Right lobe of liver (tissue), 6 donors: ENCODE measurements at regions not wholly inside any gene's neighbourhood (a gene's known extent, or its start where the extent isn't known, plus 50 kb on each side); places are given as distances from the start of the nearest gene placed in this dataset.

Experiments
- ATAC-seq, 4 donors: fragments of 200-7000 bp; cut with Tn5 transposase; one replicate each; pipeline ENCODE4 v1.9.1; 2020; ENCODE audit warnings: mild to moderate bottlenecking in 4 of 4, moderate library complexity in 4 of 4
- DNase-seq, 3 donors: peaks; one replicate each; pipeline ENCODE4 v3.0.0-alpha.2; 2020
- H3K27ac ChIP-seq, 3 donors: fragments of 200-600 bp; one replicate each; pipeline ENCODE4 v1.8.0; 2022
- H3K27me3 ChIP-seq, 2 donors: fragments of 200-600 bp; one replicate each; pipeline ENCODE4 v1.8.0; 2022
- H3K36me3 ChIP-seq, 4 donors: fragments of 200-600 bp; sonication (generic) in 1 of 4; one replicate each; pipeline versions ENCODE4 v1.5.1 to v1.8.0; 2017 to 2022; ENCODE audit warnings: control low read depth in 1 of 4
- H3K4me1 ChIP-seq, 4 donors: fragments of 200-600 bp; sonication (generic) in 1 of 4; one replicate each; pipeline versions ENCODE4 v1.5.1 to v1.8.0; 2017 to 2022; ENCODE audit warnings: control low read depth in 1 of 4
- H3K4me3 ChIP-seq, 3 donors: fragments of 200-600 bp; one replicate each; pipeline ENCODE4 v1.8.0; 2022
- H3K9me3 ChIP-seq, 4 donors: fragments of 200-600 bp; sonication (generic) in 1 of 4; one replicate each; pipeline versions ENCODE4 v1.5.1 to v1.8.0; 2017 to 2022; ENCODE audit warnings: control low read depth in 1 of 4
- POLR2A ChIP-seq: fragments of 450-650 bp; IDR thresholded peaks from one replicate; pipeline ENCODE4 v1.6.1; 2017; ENCODE audit warnings: antibody characterized with exemption, mild to moderate bottlenecking
- WGBS: methylation state at CpG from one replicate; pipeline ENCODE4 v1.1.6; 2018; ENCODE audit warnings: low coverage, low lambda C conversion rate; ENCODE audit not compliant: insufficient coverage; ENCODE audit errors: missing lambda C conversion rate; 5-methylcytosine and 5-hydroxymethylcytosine counted together
- intact Hi-C, 2 donors: fragments of 100-400 bp; cut with DNase I; formaldehyde crosslinking; loops; one replicate each; pipeline versions ENCODE4 v1.11.2 to v1.14.1; 2022
- TF ChIP-seq, protein P1 (sequence below), 4 donors: fragments of 200-600 bp in 3 of 4; fragments of 450-650 bp in 1 of 4; IDR thresholded peaks; one replicate each; pipeline versions ENCODE4 v1.5.1 to v1.8.0; 2016 to 2022; ENCODE audit warnings: antibody characterized with exemption in 4 of 4, mild to moderate bottlenecking in 2 of 4
- donor health status: DM: no; HTN: yes; CAD: no.
- donor health status: DM: no; HTN: no; CAD: no.
- donor health status: DM: no; HTN: no; CAD: no.
- donor health status: DM: no; HTN: yes; CAD: no.
- donor health status: DM: no; HTN: yes; CAD: no.

DNA sequence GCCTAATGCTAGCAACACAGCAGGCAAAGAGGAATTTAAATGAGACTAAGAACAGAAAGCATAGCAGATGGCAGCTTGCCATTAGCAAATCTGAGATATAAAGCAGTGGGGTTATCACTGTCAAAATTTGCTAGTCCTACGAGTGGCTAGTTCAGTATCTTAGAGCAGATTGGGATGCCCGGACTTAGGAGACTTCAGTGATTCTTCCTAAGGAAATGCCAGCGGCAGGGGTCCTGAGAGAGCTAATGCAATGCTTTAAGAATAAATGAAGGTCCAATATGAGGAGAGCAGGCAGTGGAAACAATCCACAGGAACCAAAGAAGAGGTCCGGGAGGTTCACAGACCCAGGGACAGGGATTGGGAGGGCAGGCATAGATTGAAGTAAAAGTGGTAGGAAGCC lies 169.3 kb upstream of the NPSR1 start:
- no peak for DNase-seq
- Histone ChIP-seq H3K27ac (no peak overlapping the region), H3K9me3 (no peaks in the 10 kb centered on the region), H3K27me3 (no peaks in the 10 kb centered on the region), H3K36me3 (no peaks in the 10 kb centered on the region), H3K4me1 (no peaks in the 10 kb centered on the region), H3K4me3 (no peak overlapping the region)
- 85% methylated on average over 4 of the region's 4 CpGs for WGBS
- intact Hi-C loops = no loop called here
- no peak for ATAC-seq
- TF ChIP-seq, protein P1, sequence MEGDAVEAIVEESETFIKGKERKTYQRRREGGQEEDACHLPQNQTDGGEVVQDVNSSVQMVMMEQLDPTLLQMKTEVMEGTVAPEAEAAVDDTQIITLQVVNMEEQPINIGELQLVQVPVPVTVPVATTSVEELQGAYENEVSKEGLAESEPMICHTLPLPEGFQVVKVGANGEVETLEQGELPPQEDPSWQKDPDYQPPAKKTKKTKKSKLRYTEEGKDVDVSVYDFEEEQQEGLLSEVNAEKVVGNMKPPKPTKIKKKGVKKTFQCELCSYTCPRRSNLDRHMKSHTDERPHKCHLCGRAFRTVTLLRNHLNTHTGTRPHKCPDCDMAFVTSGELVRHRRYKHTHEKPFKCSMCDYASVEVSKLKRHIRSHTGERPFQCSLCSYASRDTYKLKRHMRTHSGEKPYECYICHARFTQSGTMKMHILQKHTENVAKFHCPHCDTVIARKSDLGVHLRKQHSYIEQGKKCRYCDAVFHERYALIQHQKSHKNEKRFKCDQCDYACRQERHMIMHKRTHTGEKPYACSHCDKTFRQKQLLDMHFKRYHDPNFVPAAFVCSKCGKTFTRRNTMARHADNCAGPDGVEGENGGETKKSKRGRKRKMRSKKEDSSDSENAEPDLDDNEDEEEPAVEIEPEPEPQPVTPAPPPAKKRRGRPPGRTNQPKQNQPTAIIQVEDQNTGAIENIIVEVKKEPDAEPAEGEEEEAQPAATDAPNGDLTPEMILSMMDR (IDR thresholded peaks at IDR 0.05) = no peak
- no peak for TF ChIP-seq POLR2A

DNA sequence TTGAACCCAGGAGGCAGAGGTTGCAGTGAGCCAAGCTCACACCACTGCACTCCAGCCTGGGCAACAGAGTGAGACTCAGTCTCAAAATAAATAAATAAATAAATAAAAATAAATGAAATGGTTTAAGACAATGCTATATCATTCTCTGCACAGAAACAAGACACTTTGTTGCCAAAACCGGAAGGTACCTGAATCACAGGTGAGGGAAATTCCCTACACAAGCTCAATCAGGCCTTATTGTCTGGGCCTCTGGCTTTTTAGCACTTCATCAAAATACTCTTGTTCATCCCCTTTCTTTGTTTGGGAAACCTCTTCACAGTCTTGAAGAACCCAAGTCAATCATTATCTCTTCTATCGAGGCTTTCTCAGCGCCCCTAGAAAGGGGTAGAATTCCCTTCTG lies 166.1 kb upstream of the NPSR1 start:
- H3K9me3 ChIP-seq = no peaks in the 10 kb centered on the region
- TF ChIP-seq, protein P1 (IDR thresholded peaks at IDR 0.05) = no peak
- no peak for TF ChIP-seq POLR2A
- no peaks in the 10 kb centered on the region for H3K36me3 ChIP-seq
- H3K4me3 ChIP-seq = no peak overlapping the region
- WGBS = 82% methylated on average over 3 of the region's 3 CpGs
- no peak for ATAC-seq
- no peaks in the 10 kb centered on the region for H3K27me3 ChIP-seq
- H3K27ac ChIP-seq = no peak overlapping the region
- DNase-seq = no peak
- no peaks in the 10 kb centered on the region for H3K4me1 ChIP-seq
- intact Hi-C loops = no loop called here

DNA sequence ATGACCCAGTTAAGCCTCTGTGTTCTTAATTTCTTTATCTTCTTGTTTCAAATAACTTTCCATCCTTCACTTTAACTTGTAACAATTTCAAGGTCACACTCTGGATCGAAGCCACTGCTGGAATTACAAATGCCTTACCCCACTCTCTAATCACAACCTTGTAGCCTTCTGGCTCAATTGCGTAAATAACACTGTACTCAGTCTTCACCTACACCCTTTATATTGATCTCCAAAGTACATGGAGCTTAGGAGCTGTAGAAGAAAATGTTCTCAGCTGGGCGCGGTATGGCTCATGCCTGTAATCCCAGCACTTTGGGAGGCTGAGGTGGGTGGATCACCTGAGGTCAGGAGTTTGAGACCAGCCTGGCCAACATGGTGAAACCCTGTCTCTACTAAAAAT lies 164.3 kb upstream of the NPSR1 start:
- WGBS = 87% methylated on average over 4 of the region's 4 CpGs
- no peaks in the 10 kb centered on the region for H3K27me3 ChIP-seq
- intact Hi-C loops = no loop called here
- no peaks in the 10 kb centered on the region for H3K9me3 ChIP-seq
- DNase-seq (no peak), ATAC-seq (no peak)
- H3K36me3 ChIP-seq = no peaks in the 10 kb centered on the region
- no peak overlapping the region for H3K4me3 ChIP-seq
- no peak for TF ChIP-seq POLR2A
- TF ChIP-seq, protein P1 (IDR thresholded peaks at IDR 0.05) = no peak
- no peak overlapping the region for H3K27ac ChIP-seq
- no peaks in the 10 kb centered on the region for H3K4me1 ChIP-seq

DNA sequence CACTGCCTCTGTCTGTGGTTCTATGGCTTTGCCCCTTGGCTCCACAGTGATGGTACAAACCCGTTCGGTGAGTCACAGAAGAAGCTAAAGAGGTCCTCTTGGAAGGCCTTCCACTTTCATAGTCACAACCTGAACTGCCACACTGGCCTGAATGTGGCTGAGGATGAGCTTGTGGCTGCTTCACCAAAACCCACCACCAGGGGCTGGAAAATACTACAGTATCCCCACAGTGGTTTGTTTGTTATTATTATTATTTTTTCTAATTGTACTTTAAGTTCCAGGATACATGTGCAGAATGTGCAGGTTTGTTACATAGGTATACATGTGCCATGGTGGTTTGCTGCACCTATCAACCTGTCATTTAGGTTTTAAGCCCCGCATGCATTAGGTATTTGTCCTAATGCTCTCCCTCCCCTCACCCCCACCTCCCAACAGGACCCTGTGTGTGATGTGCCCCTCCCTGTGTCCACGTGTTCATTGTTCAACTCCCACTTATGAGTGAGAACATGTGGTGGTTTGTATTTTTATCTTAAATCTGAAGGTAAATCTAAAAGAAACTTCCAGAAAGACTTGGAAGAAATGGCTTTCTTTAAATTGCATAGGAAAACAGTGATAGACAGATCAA lies 160.8 kb upstream of the NPSR1 start:
- intact Hi-C loops = no loop called here
- Histone ChIP-seq H3K36me3 (no peaks in the 10 kb centered on the region), H3K27me3 (no peaks in the 10 kb centered on the region), H3K9me3 (no peaks in the 10 kb centered on the region), H3K4me1 (no peaks in the 10 kb centered on the region), H3K27ac (no peak overlapping the region), H3K4me3 (no peak overlapping the region)
- WGBS = 43% methylated on average over 2 of the region's 4 CpGs
- ATAC-seq = no peak
- no peak for TF ChIP-seq POLR2A
- TF ChIP-seq, protein P1 (IDR thresholded peaks at IDR 0.05) = no peak
- no peak for DNase-seq

DNA sequence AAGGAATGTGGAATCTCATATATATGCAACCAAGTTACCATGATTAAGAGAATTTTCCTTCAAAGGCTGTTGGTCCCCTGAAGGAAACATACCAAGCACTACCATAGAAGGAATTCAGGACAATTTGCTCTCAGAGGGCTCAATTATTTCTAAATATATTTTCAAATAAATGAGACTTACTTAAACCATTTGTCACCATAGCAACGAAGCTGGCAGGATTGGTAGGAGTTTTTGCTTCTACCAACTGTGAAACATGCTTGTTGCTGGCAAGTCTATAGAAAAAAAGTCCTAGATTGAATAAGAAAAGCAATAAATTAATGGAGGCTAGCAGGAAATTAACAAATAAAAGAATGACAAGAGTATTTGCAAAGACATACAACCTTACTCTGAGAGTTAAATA lies 156.9 kb upstream of the NPSR1 start:
- no peak for DNase-seq
- intact Hi-C loops = no loop called here
- 20% methylated on average over 1 of the region's 1 CpG for WGBS
- Histone ChIP-seq H3K9me3 (no peaks in the 10 kb centered on the region), H3K36me3 (no peaks in the 10 kb centered on the region), H3K27me3 (no peaks in the 10 kb centered on the region), H3K4me3 (no peak overlapping the region), H3K4me1 (no peaks in the 10 kb centered on the region), H3K27ac (no peak overlapping the region)
- no peak for ATAC-seq
- TF ChIP-seq, protein P1 (IDR thresholded peaks at IDR 0.05) = no peak
- no peak for TF ChIP-seq POLR2A
